NCI-H1694 treated with DMSO at 0.1 percent for 48 hours (cell line): ENCODE measurements at regions not wholly inside any gene's neighbourhood (a gene's known extent, or its start where the extent isn't known, plus 50 kb on each side); places are given as distances from the start of the nearest gene placed in this dataset.

ENCODE experiments used
- DNase-seq: peaks from one replicate; lab custom pipeline; 2025; lab: John Stamatoyannopoulos, UW

GRCh38 chr4:152269448-152270191 lies 266.3 kb downstream of the FBXW7 start:
- DNase-seq, result no peak

- no peak for DNase-seq
Observed at GRCh38 chr4:152267811-152268210, 268.1 kb downstream of the FBXW7 start.

- DNase-seq, result no peak
Observed at GRCh38 chr4:152266831-152267480, 268.9 kb downstream of the FBXW7 start.

- no peak for DNase-seq
Observed at GRCh38 chr4:152265149-152265621, 270.7 kb downstream of the FBXW7 start.

GRCh38 chr4:152264106-152264505 lies 271.8 kb downstream of the FBXW7 start:
- DNase-seq, result no peak

GRCh38 chr4:152259866-152260265 lies 276.0 kb downstream of the FBXW7 start:
- DNase-seq, result no peak

- DNase-seq, result no peak
Observed at GRCh38 chr4:152258804-152259708, 276.8 kb downstream of the FBXW7 start.

- no peak for DNase-seq
Observed at GRCh38 chr4:152258391-152258790, 277.5 kb downstream of the FBXW7 start.

- DNase-seq, result no peak
Observed at GRCh38 chr4:152257601-152258066, 278.3 kb downstream of the FBXW7 start.

GRCh38 chr4:152256996-152257395 lies 278.9 kb downstream of the FBXW7 start:
- DNase-seq, result no peak

GRCh38 chr4:152255437-152255836 lies 280.5 kb downstream of the FBXW7 start:
- no peak for DNase-seq

- no peak for DNase-seq
Observed at GRCh38 chr4:152248347-152248746, 287.5 kb downstream of the FBXW7 start.

GRCh38 chr4:152247271-152247975 lies 288.5 kb downstream of the FBXW7 start:
- DNase-seq, result no peak

GRCh38 chr4:152246659-152247058 lies 289.2 kb downstream of the FBXW7 start:
- no peak for DNase-seq

- no peak for DNase-seq
Observed at GRCh38 chr4:152245680-152246079, 290.2 kb downstream of the FBXW7 start.

GRCh38 chr4:152244659-152245058 lies 291.2 kb downstream of the FBXW7 start:
- no peak for DNase-seq

- no peak for DNase-seq
Observed at GRCh38 chr4:152243896-152244595, 291.8 kb downstream of the FBXW7 start.

- no peak for DNase-seq
Observed at GRCh38 chr4:152243206-152243605, 292.7 kb downstream of the FBXW7 start.

GRCh38 chr4:152240232-152240631 lies 295.7 kb downstream of the FBXW7 start:
- no peak for DNase-seq

- no peak for DNase-seq
Observed at GRCh38 chr4:152239216-152239615, 296.7 kb downstream of the FBXW7 start.

GRCh38 chr4:152236519-152237056 lies 299.3 kb downstream of the FBXW7 start:
- no peak for DNase-seq
